Thymus (tissue), 11 donors: ENCODE measurements at regions not wholly inside any gene's neighbourhood (a gene's known extent, or its start where the extent isn't known, plus 50 kb on each side); places are given as distances from the start of the nearest gene placed in this dataset.

Experiments used
- DNase-seq, 9 donors: peaks; one replicate each; pipeline ENCODE4 v3.0.0-alpha.2; 2013; ENCODE audit warnings: low spot score in 9 of 9, low read depth in 6 of 9, missing footprints in 1 of 9
- H3K27ac ChIP-seq, 2 donors: one replicate each; pipeline ENCODE4 v1.5.1; 2013; ENCODE audit warnings: control low read depth in 1 of 2, low read depth in 1 of 2, low read length in 1 of 2, mild to moderate bottlenecking in 1 of 2, moderate library complexity in 1 of 2
- H3K27me3 ChIP-seq, 2 donors: one replicate each; pipeline ENCODE4 v1.5.1; 2013; ENCODE audit warnings: low read length in 1 of 2; ENCODE audit not compliant: control insufficient read depth in 2 of 2, insufficient read depth in 1 of 2
- H3K36me3 ChIP-seq, 2 donors: one replicate each; pipeline ENCODE4 v1.5.1; 2013; ENCODE audit warnings: low read length in 1 of 2, mild to moderate bottlenecking in 1 of 2, moderate library complexity in 1 of 2; ENCODE audit not compliant: control insufficient read depth in 2 of 2, insufficient read depth in 2 of 2
- H3K4me1 ChIP-seq, 2 donors: one replicate each; pipeline ENCODE4 v1.5.1; 2013; ENCODE audit warnings: low read length in 2 of 2; ENCODE audit not compliant: control insufficient read depth in 2 of 2, insufficient read depth in 2 of 2
- H3K4me3 ChIP-seq, 2 donors: one replicate each; pipeline ENCODE4 v1.5.1; 2013; ENCODE audit warnings: low read length in 2 of 2, control low read depth in 1 of 2, mild to moderate bottlenecking in 1 of 2
- H3K9me3 ChIP-seq, 2 donors: one replicate each; pipeline ENCODE4 v1.5.1; 2013; ENCODE audit warnings: low read length in 1 of 2, mild to moderate bottlenecking in 1 of 2; ENCODE audit not compliant: control insufficient read depth in 2 of 2, insufficient read depth in 1 of 2
- WGBS: extraction: QIAGEN DNeasy Blood & Tissue Kit; methylation state at CpG from one replicate; pipeline ENCODE4 v1.1.7; 2013; 5-methylcytosine and 5-hydroxymethylcytosine counted together
- donor health status: healthy.

DNA sequence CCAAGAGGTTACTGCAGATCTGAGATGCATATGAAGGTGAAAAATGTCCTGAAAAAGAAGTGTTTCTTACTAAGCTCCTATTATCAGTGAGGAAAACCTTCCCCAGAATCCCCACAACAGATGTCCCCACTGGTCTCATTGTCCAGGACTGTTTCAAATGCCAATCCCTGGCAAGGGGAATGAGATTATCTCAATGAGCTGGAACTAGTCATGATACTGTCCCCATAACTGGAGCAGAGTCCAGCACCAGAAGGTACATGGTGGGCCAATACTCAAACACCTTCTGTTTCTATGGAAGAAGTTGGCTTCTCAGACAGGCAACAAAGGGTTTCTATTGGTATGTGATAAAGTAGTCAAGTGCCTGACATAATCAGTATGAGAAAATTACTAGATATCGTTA is 221.1 kb upstream of the TLL1 start:
- Histone ChIP-seq H3K36me3 (no peaks in the 10 kb centered on the region), H3K27me3 (no peaks in the 10 kb centered on the region), H3K9me3 (no peaks in the 10 kb centered on the region), H3K27ac (no peak overlapping the region), H3K4me1 (no peaks in the 10 kb centered on the region), H3K4me3 (no peak overlapping the region)
- DNase-seq = no peak
- WGBS = 98% methylated on average over 1 of the region's 1 CpG

DNA sequence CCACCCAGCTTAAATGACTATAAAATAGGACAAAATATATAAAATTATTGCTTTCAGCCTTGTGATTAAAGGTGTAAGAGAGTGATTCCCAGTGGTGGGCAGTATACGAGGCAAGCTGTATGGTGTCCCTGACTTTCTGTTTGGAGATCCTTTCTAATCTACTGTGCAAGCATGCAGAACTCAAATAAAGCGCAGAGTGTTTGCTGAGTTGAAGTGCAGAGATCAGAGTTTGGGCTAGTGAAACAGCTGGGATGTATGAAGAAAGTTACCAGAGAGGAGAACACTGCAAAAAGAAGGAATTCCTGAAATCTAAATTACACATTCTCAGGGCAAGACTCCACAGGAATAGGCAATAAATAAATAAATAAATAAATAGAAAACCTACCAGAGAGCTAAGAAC is 218.5 kb upstream of the TLL1 start:
- no peaks in the 10 kb centered on the region for H3K36me3 ChIP-seq
- H3K27me3 ChIP-seq = no peaks in the 10 kb centered on the region
- no peak overlapping the region for H3K4me3 ChIP-seq
- no peak overlapping the region for H3K27ac ChIP-seq
- DNase-seq = no peak
- no peaks in the 10 kb centered on the region for H3K9me3 ChIP-seq
- WGBS = 94% methylated on average over 2 of the region's 2 CpGs
- no peaks in the 10 kb centered on the region for H3K4me1 ChIP-seq

DNA sequence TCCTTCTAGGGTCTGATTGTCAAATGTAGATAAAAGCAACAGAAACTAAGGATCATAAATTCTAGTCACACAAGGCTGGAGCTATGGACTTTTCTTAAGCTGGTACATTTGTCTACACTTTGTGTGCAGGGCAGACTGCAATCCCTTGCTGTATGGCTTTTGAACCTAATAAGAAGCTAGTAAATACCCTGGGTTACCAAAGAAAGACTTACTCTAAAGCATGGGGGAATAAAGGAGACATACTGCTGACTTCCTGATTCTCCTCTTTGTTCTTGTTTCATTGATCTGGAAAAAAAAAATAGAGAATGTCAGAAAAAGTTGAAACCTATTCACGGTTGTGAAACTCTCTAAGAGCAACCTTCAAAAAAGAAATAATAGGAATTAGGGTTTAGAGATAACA is 216.6 kb upstream of the TLL1 start:
- Histone ChIP-seq H3K4me3 (no peak overlapping the region), H3K9me3 (no peaks in the 10 kb centered on the region), H3K4me1 (no peaks in the 10 kb centered on the region), H3K27me3 (no peaks in the 10 kb centered on the region), H3K36me3 (no peaks in the 10 kb centered on the region), H3K27ac (no peak overlapping the region)
- WGBS = 91% methylated on average over 1 of the region's 1 CpG
- DNase-seq = no peak

DNA sequence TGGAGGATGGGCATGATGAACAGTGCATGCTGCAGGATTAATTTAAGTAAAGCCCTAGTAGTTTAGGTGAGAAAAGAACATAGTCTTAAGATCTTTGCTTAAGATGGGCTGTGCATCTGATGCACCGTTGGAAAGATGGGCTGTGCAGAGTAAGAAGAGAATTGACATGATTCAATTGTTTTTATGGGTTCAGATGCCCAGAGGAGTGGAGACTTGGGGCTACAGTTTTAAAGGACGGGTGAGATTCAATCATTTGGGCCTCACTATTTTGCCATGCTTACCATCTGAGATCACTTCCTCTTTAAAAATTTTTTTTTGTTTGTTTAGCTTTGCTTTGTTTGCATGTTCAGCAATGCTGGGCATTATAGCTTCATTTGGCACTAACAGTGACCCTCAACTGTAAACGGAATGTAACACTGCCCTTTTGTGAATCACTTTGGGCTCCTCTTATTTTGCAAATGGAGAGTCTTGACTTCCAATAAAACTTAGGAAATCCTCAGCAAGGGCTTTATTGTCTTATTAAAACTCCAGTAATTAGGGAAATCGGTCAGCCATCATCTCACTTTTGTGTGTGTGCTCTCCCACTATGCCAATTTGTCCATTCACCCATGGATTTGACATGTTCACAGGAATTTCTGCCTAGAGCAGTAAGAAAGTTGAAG is 216.1 kb upstream of the TLL1 start:
- Histone ChIP-seq H3K4me1 (no peaks in the 10 kb centered on the region), H3K27me3 (no peaks in the 10 kb centered on the region), H3K27ac (no peak overlapping the region), H3K36me3 (no peaks in the 10 kb centered on the region), H3K9me3 (no peaks in the 10 kb centered on the region), H3K4me3 (no peak overlapping the region)
- WGBS = 89% methylated on average over 4 of the region's 4 CpGs
- no peak for DNase-seq

DNA sequence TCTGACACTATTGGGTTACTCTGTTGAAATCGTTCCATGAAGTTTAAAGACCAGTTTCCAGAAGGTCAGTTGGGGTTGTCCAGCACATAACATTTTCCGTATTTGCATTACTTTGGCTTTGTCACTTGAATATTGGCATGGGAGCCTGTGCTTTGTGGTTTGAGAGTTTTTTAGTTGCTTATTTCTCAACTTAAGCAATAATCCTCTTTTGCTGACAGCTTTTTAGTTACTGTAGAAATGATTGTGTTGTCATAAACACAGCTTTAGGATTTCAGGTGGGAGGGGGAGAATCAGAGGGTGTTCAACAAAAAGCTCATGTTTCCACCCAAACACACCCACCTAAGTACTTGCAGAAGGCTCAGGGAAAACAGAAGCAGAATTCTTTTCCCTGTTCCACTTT is 210.7 kb upstream of the TLL1 start:
- Histone ChIP-seq H3K9me3 (no peaks in the 10 kb centered on the region), H3K4me1 (no peaks in the 10 kb centered on the region), H3K27ac (no peak overlapping the region), H3K4me3 (no peak overlapping the region), H3K36me3 (no peaks in the 10 kb centered on the region), H3K27me3 (no peaks in the 10 kb centered on the region)
- 92% methylated on average over 2 of the region's 2 CpGs for WGBS
- no peak for DNase-seq

DNA sequence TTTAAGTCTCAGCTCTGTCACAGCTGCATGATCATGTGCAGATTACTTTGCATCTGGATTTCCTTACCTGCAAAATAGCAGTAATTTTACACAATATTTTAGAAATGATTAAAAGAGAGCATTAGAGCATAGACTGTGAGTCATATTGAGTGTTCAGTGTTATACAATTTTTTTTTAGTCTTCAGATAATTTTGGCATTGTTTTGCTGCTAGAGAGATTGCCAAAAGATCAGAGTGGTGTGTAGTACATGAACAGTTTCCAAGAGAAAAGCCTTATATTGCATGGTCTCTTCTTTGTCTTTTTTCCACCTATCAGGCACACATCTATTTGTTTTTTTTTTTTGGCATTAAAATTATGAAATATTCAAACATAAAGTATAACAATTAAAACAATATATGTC is 209.6 kb upstream of the TLL1 start:
- Histone ChIP-seq H3K4me1 (no peaks in the 10 kb centered on the region), H3K27ac (no peak overlapping the region), H3K4me3 (no peak overlapping the region), H3K36me3 (no peaks in the 10 kb centered on the region), H3K9me3 (no peaks in the 10 kb centered on the region), H3K27me3 (no peaks in the 10 kb centered on the region)
- no peak for DNase-seq

DNA sequence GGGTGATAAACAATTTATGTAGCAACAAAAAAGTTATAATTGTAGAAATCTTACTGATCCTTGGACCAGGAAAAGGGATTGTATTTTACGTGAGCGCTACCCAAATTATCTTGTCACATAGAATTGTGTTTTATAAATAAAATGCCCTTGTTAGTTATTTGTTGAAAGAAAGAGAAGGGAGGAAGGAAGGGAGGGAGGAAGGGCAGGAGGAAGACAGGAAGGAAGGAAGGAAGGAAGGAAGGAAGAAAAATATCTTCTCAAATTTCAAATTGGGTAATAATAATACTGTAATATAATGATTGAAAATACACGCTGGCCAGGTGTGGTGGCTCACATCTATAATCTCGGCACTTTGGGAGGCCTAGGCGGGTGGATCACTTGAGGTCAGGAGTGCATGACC is 206.2 kb upstream of the TLL1 start:
- WGBS = 97% methylated on average over 5 of the region's 5 CpGs
- H3K9me3 ChIP-seq = no peaks in the 10 kb centered on the region
- H3K4me1 ChIP-seq = no peaks in the 10 kb centered on the region
- no peak for DNase-seq
- H3K4me3 ChIP-seq = no peak overlapping the region
- no peaks in the 10 kb centered on the region for H3K36me3 ChIP-seq
- H3K27me3 ChIP-seq = no peaks in the 10 kb centered on the region
- no peak overlapping the region for H3K27ac ChIP-seq

DNA sequence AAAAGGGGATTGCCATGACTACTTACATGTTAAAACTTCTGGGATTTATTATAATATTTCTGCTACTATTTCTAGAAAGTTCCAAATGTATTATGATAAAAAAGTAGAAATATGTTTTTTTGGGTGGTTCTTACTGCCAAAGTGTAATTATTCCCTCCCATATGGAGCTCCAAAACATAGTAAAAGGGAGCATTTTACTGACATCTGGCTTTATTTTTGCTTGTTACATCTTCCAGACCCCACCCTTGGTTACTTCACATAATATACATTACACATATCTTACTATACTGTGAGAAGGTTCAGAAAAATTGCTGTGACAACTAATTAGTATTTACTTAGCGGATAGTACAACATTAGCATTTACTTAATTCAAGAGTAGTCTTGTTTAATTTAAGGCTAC is 205.1 kb upstream of the TLL1 start:
- Histone ChIP-seq H3K27me3 (no peaks in the 10 kb centered on the region), H3K4me1 (no peaks in the 10 kb centered on the region), H3K36me3 (no peaks in the 10 kb centered on the region), H3K4me3 (no peak overlapping the region), H3K27ac (no peak overlapping the region), H3K9me3 (no peaks in the 10 kb centered on the region)
- no peak for DNase-seq
- 98% methylated on average over 1 of the region's 1 CpG for whole genome bisulfite sequencing

DNA sequence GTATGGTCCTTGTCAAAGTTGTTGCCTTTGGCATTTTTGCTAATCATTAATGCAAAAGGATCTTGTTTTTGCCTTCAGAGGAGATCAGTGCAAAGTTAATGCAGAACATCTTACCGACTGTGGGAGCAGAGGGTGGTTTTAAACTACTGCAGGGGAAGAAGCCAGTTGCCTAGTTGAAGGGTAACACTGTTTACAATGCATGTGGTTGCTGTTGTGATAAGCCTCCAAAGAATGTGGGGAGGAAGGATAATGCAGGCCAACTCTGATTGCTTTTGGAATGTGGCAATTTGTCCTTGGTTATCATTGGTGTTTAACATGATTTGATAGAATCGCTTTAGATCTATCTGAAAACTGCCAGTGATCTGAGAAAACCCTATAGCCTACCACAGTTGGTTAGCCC is 204.3 kb upstream of the TLL1 start:
- H3K27me3 ChIP-seq = no peaks in the 10 kb centered on the region
- H3K27ac ChIP-seq = no peak overlapping the region
- no peaks in the 10 kb centered on the region for H3K36me3 ChIP-seq
- no peaks in the 10 kb centered on the region for H3K4me1 ChIP-seq
- DNase-seq = no peak
- 93% methylated on average over 2 of the region's 2 CpGs for WGBS
- H3K9me3 ChIP-seq = no peaks in the 10 kb centered on the region
- H3K4me3 ChIP-seq = no peak overlapping the region

DNA sequence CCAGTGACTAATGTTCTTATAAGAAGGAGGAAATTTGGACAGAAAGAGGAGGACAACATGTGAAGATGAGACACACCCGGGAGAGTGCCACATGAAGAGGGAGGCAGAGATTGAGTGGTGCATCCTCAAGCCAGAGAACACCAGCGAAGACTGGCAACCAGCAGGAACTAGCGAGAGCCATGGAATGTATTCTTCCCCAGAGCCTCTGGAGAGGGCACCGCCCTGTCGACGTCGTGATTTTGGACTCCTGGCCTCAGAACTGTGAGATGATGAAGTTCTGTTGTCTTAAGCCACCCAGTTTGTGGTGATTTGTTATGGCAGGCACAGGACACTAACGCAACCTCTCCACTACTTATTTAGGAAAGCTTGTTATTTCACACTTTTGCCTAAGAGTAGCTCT is 196.0 kb upstream of the TLL1 start:
- no peak for DNase-seq
- Histone ChIP-seq H3K27ac (no peak overlapping the region), H3K4me1 (no peaks in the 10 kb centered on the region), H3K9me3 (no peaks in the 10 kb centered on the region), H3K36me3 (no peaks in the 10 kb centered on the region), H3K27me3 (no peaks in the 10 kb centered on the region), H3K4me3 (no peak overlapping the region)
- 91% methylated on average over 8 of the region's 8 CpGs for WGBS
